IPS DF 4.7 (cell line): ENCODE measurements at regions not wholly inside any gene's neighbourhood (a gene's known extent, or its start where the extent isn't known, plus 50 kb on each side); places are given as distances from the start of the nearest gene placed in this dataset.

Source experiments
- DNase-seq: peaks from one replicate; pipeline ENCODE4 v3.0.0-alpha.2; 2013; ENCODE audit warnings: low spot score; ENCODE audit errors: extremely low read depth

- no peak for DNase-seq
Measured at GRCh38 chr2:53448591-53448990, 319.0 kb upstream of the CHAC2 start.

- DNase-seq: no peak
Measured at GRCh38 chr2:53448086-53448485, 319.5 kb upstream of the CHAC2 start.

GRCh38 chr2:53445383-53446070 is 322.1 kb upstream of the CHAC2 start:
- no peak for DNase-seq

GRCh38 chr2:53442783-53443182 is 324.8 kb upstream of the CHAC2 start:
- DNase-seq: no peak

GRCh38 chr2:53442093-53442492 is 325.5 kb upstream of the CHAC2 start:
- DNase-seq: no peak

- DNase-seq: no peak
Measured at GRCh38 chr2:53438692-53439091, 328.9 kb upstream of the CHAC2 start.

GRCh38 chr2:53438100-53438499 is 329.5 kb upstream of the CHAC2 start:
- no peak for DNase-seq

- DNase-seq: no peak
Measured at GRCh38 chr2:53437371-53437770, 330.2 kb upstream of the CHAC2 start.

GRCh38 chr2:53436882-53437281 is 330.7 kb upstream of the CHAC2 start:
- DNase-seq: no peak

- DNase-seq: no peak
Measured at GRCh38 chr2:53435610-53436009, 332.0 kb upstream of the CHAC2 start.

- no peak for DNase-seq
Measured at GRCh38 chr2:53434466-53434865, 333.1 kb upstream of the CHAC2 start.

- DNase-seq: no peak
Measured at GRCh38 chr2:53432936-53433335, 334.7 kb upstream of the CHAC2 start.

GRCh38 chr2:53429901-53430300 is 337.7 kb upstream of the CHAC2 start:
- DNase-seq: no peak

- DNase-seq: no peak
Measured at GRCh38 chr2:53424902-53425301, 342.7 kb upstream of the CHAC2 start.

- no peak for DNase-seq
Measured at GRCh38 chr2:53423465-53423864, 344.1 kb upstream of the CHAC2 start.

GRCh38 chr2:53422979-53423378 is 344.6 kb upstream of the CHAC2 start:
- DNase-seq: peak; percentile 44

GRCh38 chr2:53417385-53417784 is 350.2 kb upstream of the CHAC2 start:
- no peak for DNase-seq

GRCh38 chr2:53407363-53408080 is 360.1 kb upstream of the CHAC2 start:
- DNase-seq: no peak

- DNase-seq: no peak
Measured at GRCh38 chr2:53403792-53404413, 363.7 kb upstream of the CHAC2 start.

- DNase-seq: no peak
Measured at GRCh38 chr2:53397085-53397484, 370.5 kb upstream of the CHAC2 start.

- DNase-seq: no peak
Measured at GRCh38 chr2:53381271-53381670, 386.3 kb upstream of the CHAC2 start.

GRCh38 chr2:53379547-53379946 is 388.1 kb upstream of the CHAC2 start:
- no peak for DNase-seq

GRCh38 chr2:53378791-53379190 is 388.8 kb upstream of the CHAC2 start:
- DNase-seq: no peak
